Right cardiac atrium (tissue), 5 donors: ENCODE measurements at regions not wholly inside any gene's neighbourhood (a gene's known extent, or its start where the extent isn't known, plus 50 kb on each side); places are given as distances from the start of the nearest gene placed in this dataset.

ENCODE experiments used
- ATAC-seq, 2 donors: fragments of 200-7000 bp; cut with Tn5 transposase; one replicate each; pipeline versions ENCODE4 v1.8.0 to v1.9.1; 2020; ENCODE audit warnings: moderate library complexity in 2 of 2, mild to moderate bottlenecking in 1 of 2
- DNase-seq, 3 donors: peaks; one replicate each; pipeline ENCODE4 v3.0.0-alpha.2; 2020
- H3K27ac ChIP-seq: one replicate; pipeline ENCODE4 v1.5.1; 2013; ENCODE audit warnings: mild to moderate bottlenecking, low read length, control low read depth, moderate library complexity
- H3K27me3 ChIP-seq: one replicate; pipeline ENCODE4 v1.6.1; 2013; ENCODE audit not compliant: control insufficient read depth, insufficient read depth
- H3K4me1 ChIP-seq: one replicate; pipeline ENCODE4 v1.6.1; 2013; ENCODE audit warnings: low read length; ENCODE audit not compliant: control insufficient read depth, insufficient read depth
- H3K4me3 ChIP-seq: one replicate; pipeline ENCODE4 v1.5.1; 2013; ENCODE audit warnings: low read length, control low read depth
- H3K9me3 ChIP-seq: one replicate; pipeline ENCODE4 v1.6.1; 2013; ENCODE audit warnings: low read length; ENCODE audit not compliant: control insufficient read depth
- whole genome bisulfite sequencing: extraction: QIAGEN DNeasy Blood & Tissue Kit; methylation state at CpG from one replicate; pipeline ENCODE4 v1.1.7; 2013; 5-methylcytosine and 5-hydroxymethylcytosine counted together
- intact Hi-C, 4 donors: fragments of 100-400 bp; cut with DNase I; formaldehyde crosslinking; loops; one replicate each; pipeline versions ENCODE4 v1.11.0 to v1.14.0; 2022 to 2023
- donor health status: healthy with polysubstance abuse.
- donor health status: DM: no; HTN: yes; CAD: no.
- donor health status: DM: no; HTN: no; CAD: no.
- donor health status: DM: no; HTN: yes; CAD: no; lungs with severe emphysema.
- donor health status: DM: yes; HTN: yes; CAD: no.

GRCh38 chr21:16305686-16306085 lies 575.9 kb downstream of the USP25 start:
- WGBS = 22% methylated on average over 6 of the region's 6 CpGs
- Histone ChIP-seq H3K27me3 (no peaks in the 10 kb centered on the region), H3K4me1 (peaks cover 6% of the 10 kb centered on the region), H3K4me3 (peak overlapping the region; percentile 48), H3K27ac (peak overlapping the region; percentile 98), H3K9me3 (no peaks in the 10 kb centered on the region)
- intact Hi-C loops = loop anchor here in 1 of 4 donors (10.0 kb wide), 1 partner anchor 111 kb away; no protein-coding TSS in a partner anchor
- DNase-seq = no peak
- no peak for ATAC-seq

- Histone ChIP-seq H3K9me3 (no peaks in the 10 kb centered on the region), H3K27me3 (no peaks in the 10 kb centered on the region), H3K4me1 (peaks cover 6% of the 10 kb centered on the region), H3K4me3 (no peak overlapping the region), H3K27ac (no peak overlapping the region)
- DNase-seq = no peak
- ATAC-seq = no peak
- intact Hi-C loops = loop anchor here in 1 of 4 donors (10.0 kb wide), 1 partner anchor 112 kb away; no protein-coding TSS in a partner anchor
These were observed 577.5 kb downstream of the USP25 start for GRCh38 chr21:16307256-16307655.

- DNase-seq (no peak), ATAC-seq (peak; percentile 32 to 33)
- no peaks in the 10 kb centered on the region for H3K27me3 ChIP-seq
- H3K27ac ChIP-seq = peak overlapping the region; percentile 75
- peak overlapping the region; percentile 63 for H3K4me3 ChIP-seq
- 50% methylated on average over 1 of the region's 1 CpG for WGBS
- no peaks in the 10 kb centered on the region for H3K9me3 ChIP-seq
- peaks cover 2% of the 10 kb centered on the region for H3K4me1 ChIP-seq
- intact Hi-C loops = loop anchor here in 1 of 4 donors (10.0 kb wide), 1 partner anchor 113 kb away; no protein-coding TSS in a partner anchor
These were observed 578.5 kb downstream of the USP25 start for GRCh38 chr21:16308269-16308668.

GRCh38 chr21:16309250-16309971 lies 579.6 kb downstream of the USP25 start:
- no peaks in the 10 kb centered on the region for H3K27me3 ChIP-seq
- 93% methylated on average over 17 of the region's 17 CpGs for WGBS
- no peaks in the 10 kb centered on the region for H3K9me3 ChIP-seq
- intact Hi-C loops = loop anchor here in 1 of 4 donors (10.0 kb wide), 1 partner anchor 115 kb away; no protein-coding TSS in a partner anchor
- peaks cover 2% of the 10 kb centered on the region for H3K4me1 ChIP-seq
- peak overlapping the region; percentile 42 for H3K27ac ChIP-seq
- ATAC-seq (peak in 1 of 2 donors; percentile 29), DNase-seq (no peak)
- H3K4me3 ChIP-seq = no peak overlapping the region

- H3K27ac ChIP-seq = no peak overlapping the region
- intact Hi-C loops = no loop called here
- DNase-seq (no peak), ATAC-seq (no peak)
- no peak overlapping the region for H3K4me3 ChIP-seq
- H3K4me1 ChIP-seq = peaks cover 2% of the 10 kb centered on the region
- 95% methylated on average over 9 of the region's 9 CpGs for WGBS
- no peaks in the 10 kb centered on the region for H3K9me3 ChIP-seq
- no peaks in the 10 kb centered on the region for H3K27me3 ChIP-seq
These were observed 580.4 kb downstream of the USP25 start for GRCh38 chr21:16310176-16310575.

- Histone ChIP-seq H3K27me3 (no peaks in the 10 kb centered on the region), H3K9me3 (no peaks in the 10 kb centered on the region), H3K4me1 (no peaks in the 10 kb centered on the region), H3K4me3 (no peak overlapping the region), H3K27ac (no peak overlapping the region)
- DNase-seq (no peak), ATAC-seq (no peak)
- intact Hi-C loops = no loop called here
- WGBS = 93% methylated on average over 3 of the region's 3 CpGs
These were observed 581.4 kb downstream of the USP25 start for GRCh38 chr21:16311229-16311628.

GRCh38 chr21:16312321-16312720 lies 582.5 kb downstream of the USP25 start:
- Histone ChIP-seq H3K27ac (no peak overlapping the region), H3K27me3 (no peaks in the 10 kb centered on the region), H3K9me3 (no peaks in the 10 kb centered on the region), H3K4me3 (no peak overlapping the region), H3K4me1 (no peaks in the 10 kb centered on the region)
- no peak for DNase-seq
- no peak for ATAC-seq
- intact Hi-C loops = no loop called here

GRCh38 chr21:16315223-16315622 lies 585.4 kb downstream of the USP25 start:
- Histone ChIP-seq H3K27me3 (no peaks in the 10 kb centered on the region), H3K4me3 (no peak overlapping the region), H3K27ac (no peak overlapping the region), H3K4me1 (no peaks in the 10 kb centered on the region), H3K9me3 (no peaks in the 10 kb centered on the region)
- 98% methylated on average over 1 of the region's 1 CpG for WGBS
- no peak for DNase-seq
- no peak for ATAC-seq
- intact Hi-C loops = no loop called here

GRCh38 chr21:16318651-16319300 lies 589.0 kb downstream of the USP25 start:
- DNase-seq (no peak), ATAC-seq (no peak)
- Histone ChIP-seq H3K27ac (no peak overlapping the region), H3K4me1 (no peaks in the 10 kb centered on the region), H3K27me3 (no peaks in the 10 kb centered on the region), H3K4me3 (no peak overlapping the region), H3K9me3 (no peaks in the 10 kb centered on the region)
- intact Hi-C loops = no loop called here

- no peak for ATAC-seq
- DNase-seq = no peak
- intact Hi-C loops = no loop called here
- H3K4me3 ChIP-seq = no peak overlapping the region
- H3K27ac ChIP-seq = no peak overlapping the region
- WGBS = 99% methylated on average over 1 of the region's 1 CpG
- no peaks in the 10 kb centered on the region for H3K27me3 ChIP-seq
- no peaks in the 10 kb centered on the region for H3K9me3 ChIP-seq
- H3K4me1 ChIP-seq = no peaks in the 10 kb centered on the region
These were observed 590.3 kb downstream of the USP25 start for GRCh38 chr21:16320110-16320509.

- no peaks in the 10 kb centered on the region for H3K27me3 ChIP-seq
- H3K27ac ChIP-seq = no peak overlapping the region
- no peak overlapping the region for H3K4me3 ChIP-seq
- intact Hi-C loops = no loop called here
- DNase-seq = no peak
- H3K9me3 ChIP-seq = no peaks in the 10 kb centered on the region
- 49% methylated on average over 2 of the region's 2 CpGs for WGBS
- H3K4me1 ChIP-seq = no peaks in the 10 kb centered on the region
- ATAC-seq = peak in 1 of 2 donors; percentile 64
These were observed 592.7 kb downstream of the USP25 start for GRCh38 chr21:16322454-16322853.
